Spleen (tissue), 11 donors: ENCODE measurements at regions not wholly inside any gene's neighbourhood (a gene's known extent, or its start where the extent isn't known, plus 50 kb on each side); places are given as distances from the start of the nearest gene placed in this dataset.

ENCODE experiments used
- DNase-seq: peaks from one replicate; pipeline ENCODE4 v3.0.0-alpha.2; 2020
- H3K27ac ChIP-seq, 8 donors: fragments of 200-600 bp; sonication (generic) in 7 of 8; 1 replicate in 4 of 8; 2 replicates in 4 of 8; pipeline versions ENCODE4 v1.5.0 to v1.8.0; 2016 to 2021; ENCODE audit warnings: inconsistent platforms in 4 of 8, mild to moderate bottlenecking in 4 of 8, moderate library complexity in 1 of 8
- H3K27me3 ChIP-seq, 7 donors: fragments of 200-600 bp; sonication (generic) in 6 of 7; replicated peaks in 1 of 7; 1 replicate in 4 of 7; 2 replicates in 3 of 7; pipeline versions ENCODE4 v1.5.0 to v1.8.0; 2016 to 2021; ENCODE audit warnings: inconsistent platforms in 3 of 7, mild to moderate bottlenecking in 1 of 7
- H3K36me3 ChIP-seq, 6 donors: fragments of 200-600 bp; sonication (generic) in 5 of 6; 1 replicate in 4 of 6; 2 replicates in 2 of 6; pipeline versions ENCODE4 v1.5.0 to v1.8.0; 2016 to 2021; ENCODE audit warnings: inconsistent platforms in 2 of 6
- H3K4me1 ChIP-seq, 6 donors: fragments of 200-600 bp; sonication (generic) in 5 of 6; 1 replicate in 3 of 6; 2 replicates in 3 of 6; pipeline versions ENCODE4 v1.5.0 to v1.8.0; 2016 to 2021; ENCODE audit warnings: inconsistent platforms in 3 of 6
- H3K4me3 ChIP-seq, 8 donors: fragments of 200-600 bp; sonication (generic) in 7 of 8; 1 replicate in 4 of 8; 2 replicates in 4 of 8; pipeline versions ENCODE4 v1.5.0 to v1.8.0; 2016 to 2021; ENCODE audit warnings: inconsistent platforms in 4 of 8, mild to moderate bottlenecking in 4 of 8, moderate library complexity in 2 of 8
- H3K9me3 ChIP-seq, 8 donors: fragments of 200-600 bp; sonication (generic) in 7 of 8; 1 replicate in 4 of 8; 2 replicates in 4 of 8; pipeline versions ENCODE4 v1.5.0 to v1.8.0; 2016 to 2021; ENCODE audit warnings: inconsistent platforms in 4 of 8
- POLR2A ChIP-seq, 3 donors: fragments of 450-650 bp; IDR thresholded peaks; one replicate each; pipeline ENCODE4 v1.5.1; 2017; ENCODE audit warnings: antibody characterized with exemption in 3 of 3, mild to moderate bottlenecking in 1 of 3
- POLR2AphosphoS5 ChIP-seq, 3 donors: sonication (generic); formaldehyde crosslinking; IDR thresholded peaks; one replicate each; pipeline ENCODE4 v1.5.1; 2017; ENCODE audit warnings: antibody characterized with exemption in 3 of 3
- WGBS, 5 donors: extraction: QIAGEN DNeasy Blood & Tissue Kit in 3 of 5; methylation state at CpG; one replicate each; pipeline versions ENCODE4 v1.1.5 to v1.1.7; 2013 to 2018; 5-methylcytosine and 5-hydroxymethylcytosine counted together
- intact Hi-C: fragments of 100-400 bp; cut with DNase I; formaldehyde crosslinking; loops from one replicate; pipeline ENCODE4 v1.15.0; 2023; ENCODE audit warnings: low total_unique reads
- TF ChIP-seq, protein P1 (sequence below), 11 experiments: fragments of 200-600 bp in 7 of 11; fragments of 450-650 bp in 4 of 11; sonication (generic) in 4 of 11; IDR thresholded peaks in 8 of 11; conservative IDR thresholded peaks in 3 of 11; 1 replicate in 7 of 11; 2 replicates in 4 of 11; pipeline versions ENCODE4 v1.4.0 to v1.8.0; 2016 to 2021; ENCODE audit warnings: antibody characterized with exemption in 11 of 11, inconsistent platforms in 4 of 11, mild to moderate bottlenecking in 1 of 11
- donor health status: healthy with polysubstance abuse.
- donor health status: DM: no; HTN: no; CAD: no; lungs with moderate emphysema.
- donor health status: DM: no; HTN: no; CAD: no.
- donor health status: Bipolar disorder and iron deficiency.
- donor health status: healthy.
- donor health status: DM: no; HTN: no; CAD: no.
- donor health status: DM: yes; HTN: yes; CAD: no.

DNA sequence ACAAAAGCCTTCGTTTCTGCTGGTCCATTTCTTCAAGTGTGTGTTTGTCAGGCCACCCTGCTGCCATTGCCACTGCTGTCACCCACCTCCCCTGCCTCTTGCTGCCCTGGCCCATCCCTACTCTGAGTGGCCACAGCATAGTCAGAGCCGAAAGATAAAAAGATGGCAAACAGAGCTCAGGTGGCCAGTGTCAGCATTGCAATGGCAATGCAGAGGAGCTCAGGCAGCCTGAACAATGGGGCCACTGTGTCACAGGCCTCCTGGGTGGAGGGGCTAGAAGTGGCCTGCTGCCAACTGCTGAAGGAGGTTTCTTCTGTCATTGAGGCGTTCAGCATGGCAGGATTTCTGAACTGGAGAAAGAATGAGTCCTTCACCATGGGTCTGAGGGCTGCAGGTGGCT is 137.1 kb downstream of the CSNK2A3 start:
- DNase-seq = no peak
- WGBS, 5 donors = 70 to 84% (median 75%) methylated on average over 3 of the region's 3 CpGs
- Histone ChIP-seq H3K27me3 (no peaks in the 10 kb centered on the region), H3K27ac (peak overlapping the region in 2 of 8 donors; percentile 26 to 64), H3K4me1 (peaks cover 0 to 18% (median 9%) of the 10 kb centered on the region in 6 donors), H3K4me3 (no peak overlapping the region), H3K9me3 (no peaks in the 10 kb centered on the region), H3K36me3 (no peaks in the 10 kb centered on the region)
- TF ChIP-seq POLR2AphosphoS5 (IDR thresholded peaks at IDR 0.05) = no peak
- no peak for TF ChIP-seq POLR2A (IDR thresholded peaks at IDR 0.05)
- TF ChIP-seq, protein P1, sequence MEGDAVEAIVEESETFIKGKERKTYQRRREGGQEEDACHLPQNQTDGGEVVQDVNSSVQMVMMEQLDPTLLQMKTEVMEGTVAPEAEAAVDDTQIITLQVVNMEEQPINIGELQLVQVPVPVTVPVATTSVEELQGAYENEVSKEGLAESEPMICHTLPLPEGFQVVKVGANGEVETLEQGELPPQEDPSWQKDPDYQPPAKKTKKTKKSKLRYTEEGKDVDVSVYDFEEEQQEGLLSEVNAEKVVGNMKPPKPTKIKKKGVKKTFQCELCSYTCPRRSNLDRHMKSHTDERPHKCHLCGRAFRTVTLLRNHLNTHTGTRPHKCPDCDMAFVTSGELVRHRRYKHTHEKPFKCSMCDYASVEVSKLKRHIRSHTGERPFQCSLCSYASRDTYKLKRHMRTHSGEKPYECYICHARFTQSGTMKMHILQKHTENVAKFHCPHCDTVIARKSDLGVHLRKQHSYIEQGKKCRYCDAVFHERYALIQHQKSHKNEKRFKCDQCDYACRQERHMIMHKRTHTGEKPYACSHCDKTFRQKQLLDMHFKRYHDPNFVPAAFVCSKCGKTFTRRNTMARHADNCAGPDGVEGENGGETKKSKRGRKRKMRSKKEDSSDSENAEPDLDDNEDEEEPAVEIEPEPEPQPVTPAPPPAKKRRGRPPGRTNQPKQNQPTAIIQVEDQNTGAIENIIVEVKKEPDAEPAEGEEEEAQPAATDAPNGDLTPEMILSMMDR (IDR thresholded peaks at IDR 0.05 in 8 of 11, conservative IDR thresholded peaks at IDR 0.05 in 3 of 11) = no peak
- intact Hi-C loops = no loop called here

DNA sequence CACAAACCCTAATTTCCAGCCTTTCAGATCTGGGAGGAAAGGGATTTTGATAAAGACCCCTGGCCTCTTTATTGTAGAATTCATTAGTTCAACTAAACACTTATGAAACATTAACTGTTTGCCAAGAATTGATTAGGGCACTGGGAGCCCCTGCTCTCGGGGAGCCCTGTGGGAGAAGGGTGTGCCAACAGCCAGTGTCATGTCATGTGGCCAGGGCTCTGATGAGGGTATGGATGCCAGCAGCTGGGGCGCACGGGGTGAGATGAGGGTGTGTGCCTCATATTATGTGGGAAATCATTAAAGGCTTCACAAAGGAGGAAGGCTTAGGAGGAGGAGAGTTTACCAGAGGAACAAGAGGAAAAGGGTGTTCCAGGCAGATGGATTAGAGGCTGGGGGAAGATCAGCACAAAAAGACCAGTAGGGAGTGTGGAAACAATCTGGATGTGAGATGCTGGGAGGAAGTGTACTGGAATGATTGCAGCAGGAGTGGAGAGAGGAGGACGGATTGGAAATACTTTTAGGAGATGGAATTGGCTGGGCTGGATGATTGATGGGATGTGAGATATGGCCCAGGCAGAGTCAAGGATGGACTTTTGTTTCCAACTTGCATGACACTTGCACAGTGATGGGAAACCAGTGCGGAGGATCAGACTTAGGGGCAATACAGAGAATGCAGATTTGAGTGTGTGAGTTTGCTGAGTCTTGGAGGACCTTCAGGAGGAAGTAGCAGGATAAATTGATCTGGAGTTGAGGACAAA is 137.8 kb downstream of the CSNK2A3 start:
- peak overlapping the region in 3 of 8 donors; percentile 26 to 64 (median 49) for H3K27ac ChIP-seq
- no peak for DNase-seq
- no peaks in the 10 kb centered on the region for H3K27me3 ChIP-seq
- no peak overlapping the region for H3K4me3 ChIP-seq
- no peaks in the 10 kb centered on the region for H3K9me3 ChIP-seq
- WGBS, 5 donors = 81 to 88% (median 83%) methylated on average over 5 of the region's 5 CpGs
- no peaks in the 10 kb centered on the region for H3K36me3 ChIP-seq
- TF ChIP-seq POLR2A (IDR thresholded peaks at IDR 0.05) (no peak), POLR2AphosphoS5 (IDR thresholded peaks at IDR 0.05) (no peak)
- TF ChIP-seq, protein P1 (IDR thresholded peaks at IDR 0.05 in 8 of 11, conservative IDR thresholded peaks at IDR 0.05 in 3 of 11) = no peak
- peaks cover 0 to 18% (median 9%) of the 10 kb centered on the region in 6 donors for H3K4me1 ChIP-seq
- intact Hi-C loops = no loop called here

DNA sequence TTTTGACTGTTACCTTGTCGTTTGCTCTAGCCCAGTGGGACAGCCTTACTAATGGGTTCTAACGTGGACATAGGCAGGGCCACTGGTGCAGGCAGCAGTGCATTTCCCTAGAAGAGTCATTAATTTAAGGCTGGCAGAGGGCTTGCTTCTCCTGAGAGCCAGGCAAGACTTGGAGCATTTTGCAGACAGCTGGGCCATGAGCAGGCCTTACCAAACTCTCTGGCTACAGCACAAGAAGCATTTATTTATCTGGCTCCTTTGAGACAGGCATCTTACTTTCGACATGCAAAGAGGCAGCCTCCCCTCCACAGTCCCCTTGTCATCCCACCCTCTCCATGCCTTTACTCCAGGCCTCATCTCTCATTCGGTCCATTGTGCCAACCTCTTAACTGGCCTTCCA is 139.9 kb downstream of the CSNK2A3 start:
- intact Hi-C loops = no loop called here
- DNase-seq = no peak
- H3K4me1 ChIP-seq = peaks cover 0 to 12% (median under 1%) of the 10 kb centered on the region in 6 donors
- no peak overlapping the region for H3K4me3 ChIP-seq
- 73 to 81% (median 75%) methylated on average over 4 of the region's 4 CpGs for WGBS, 5 donors
- H3K27me3 ChIP-seq = peaks cover 0 to 6% (median 0%) of the 10 kb centered on the region in 7 donors
- TF ChIP-seq POLR2A (IDR thresholded peaks at IDR 0.05) = no peak
- no peak for TF ChIP-seq POLR2AphosphoS5 (IDR thresholded peaks at IDR 0.05)
- TF ChIP-seq, protein P1 (IDR thresholded peaks at IDR 0.05 in 8 of 11, conservative IDR thresholded peaks at IDR 0.05 in 3 of 11) = no peak
- H3K36me3 ChIP-seq = no peaks in the 10 kb centered on the region
- no peaks in the 10 kb centered on the region for H3K9me3 ChIP-seq
- H3K27ac ChIP-seq = peak overlapping the region in 5 of 8 donors; percentile 23 to 40 (median 32)

DNA sequence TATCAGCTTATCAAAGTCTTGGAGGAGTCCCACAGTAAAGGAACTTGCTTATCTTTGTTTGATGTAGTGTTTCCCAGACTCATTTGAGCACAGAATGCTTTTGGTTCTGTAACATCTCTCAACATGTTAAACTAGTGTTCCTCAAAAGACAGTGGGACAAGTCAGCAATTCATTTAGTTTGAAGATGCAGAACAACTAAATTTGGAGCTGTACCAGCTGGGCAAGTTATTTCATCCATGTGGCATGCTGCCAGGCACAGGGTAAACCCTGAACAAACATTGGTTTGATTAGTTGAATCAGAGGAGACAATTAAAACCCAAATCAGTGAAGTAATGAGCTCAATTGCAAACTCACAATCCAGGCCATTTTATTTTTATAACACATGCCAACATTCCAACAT is 141.2 kb downstream of the CSNK2A3 start:
- intact Hi-C loops = no loop called here
- DNase-seq = no peak
- Histone ChIP-seq H3K4me1 (peaks cover 0 to 11% (median 0%) of the 10 kb centered on the region in 6 donors), H3K27me3 (peaks cover 0 to 6% (median 0%) of the 10 kb centered on the region in 7 donors), H3K27ac (peak overlapping the region in 2 of 8 donors; percentile 11 to 37), H3K4me3 (no peak overlapping the region), H3K9me3 (no peaks in the 10 kb centered on the region), H3K36me3 (no peaks in the 10 kb centered on the region)
- TF ChIP-seq, protein P1 (IDR thresholded peaks at IDR 0.05 in 8 of 11, conservative IDR thresholded peaks at IDR 0.05 in 3 of 11) = no peak
- TF ChIP-seq POLR2A (IDR thresholded peaks at IDR 0.05) = no peak
- no peak for TF ChIP-seq POLR2AphosphoS5 (IDR thresholded peaks at IDR 0.05)
